ENCODE measurements at regions not wholly inside any gene's neighbourhood (a gene's known extent, or its start where the extent isn't known, plus 50 kb on each side); places are given as distances from the start of the nearest gene placed in this dataset.

- DNase-seq = no peak
Observed at GRCh38 chr9:38224941-38225340, 155.9 kb upstream of the SHB start.

GRCh38 chr9:38216572-38216971, 147.5 kb upstream of the SHB start:
- DNase-seq = no peak

GRCh38 chr9:38215465-38215864, 146.4 kb upstream of the SHB start:
- no peak for DNase-seq

- DNase-seq = no peak
Observed at GRCh38 chr9:38214432-38214831, 145.4 kb upstream of the SHB start.

GRCh38 chr9:38213631-38214299, 144.7 kb upstream of the SHB start:
- DNase-seq = no peak

- DNase-seq = no peak
Observed at GRCh38 chr9:38212016-38212415, 143.0 kb upstream of the SHB start.

- DNase-seq = no peak
Observed at GRCh38 chr9:38211002-38211401, 142.0 kb upstream of the SHB start.

- DNase-seq = no peak
Observed at GRCh38 chr9:38208206-38208901, 139.3 kb upstream of the SHB start.

- no peak for DNase-seq
Observed at GRCh38 chr9:38207247-38207778, 138.3 kb upstream of the SHB start.

GRCh38 chr9:38205279-38205678, 136.3 kb upstream of the SHB start:
- DNase-seq = no peak

GRCh38 chr9:38202336-38202938, 133.4 kb upstream of the SHB start:
- no peak for DNase-seq

GRCh38 chr9:38201844-38202243, 132.8 kb upstream of the SHB start:
- no peak for DNase-seq

- DNase-seq = no peak
Observed at GRCh38 chr9:38200431-38200830, 131.4 kb upstream of the SHB start.

- no peak for DNase-seq
Observed at GRCh38 chr9:38198140-38198539, 129.1 kb upstream of the SHB start.

GRCh38 chr9:38196714-38197113, 127.7 kb upstream of the SHB start:
- no peak for DNase-seq

- DNase-seq = no peak
Observed at GRCh38 chr9:38195737-38196161, 126.7 kb upstream of the SHB start.

- DNase-seq = no peak
Observed at GRCh38 chr9:38194870-38195269, 125.8 kb upstream of the SHB start.

GRCh38 chr9:38192731-38193265, 123.8 kb upstream of the SHB start:
- DNase-seq = no peak

GRCh38 chr9:38186404-38187115, 117.5 kb upstream of the SHB start:
- no peak for DNase-seq

- no peak for DNase-seq
Observed at GRCh38 chr9:38185647-38186403, 116.8 kb upstream of the SHB start.

- no peak for DNase-seq
Observed at GRCh38 chr9:38183994-38184568, 115.1 kb upstream of the SHB start.

GRCh38 chr9:38182321-38182720, 113.3 kb upstream of the SHB start:
- peak; percentile 13 for DNase-seq

All from NCI-H774 (cell line).